ENCODE measurements at regions not wholly inside any gene's neighbourhood (a gene's known extent, or its start where the extent isn't known, plus 50 kb on each side); places are given as distances from the start of the nearest gene placed in this dataset.

DNA sequence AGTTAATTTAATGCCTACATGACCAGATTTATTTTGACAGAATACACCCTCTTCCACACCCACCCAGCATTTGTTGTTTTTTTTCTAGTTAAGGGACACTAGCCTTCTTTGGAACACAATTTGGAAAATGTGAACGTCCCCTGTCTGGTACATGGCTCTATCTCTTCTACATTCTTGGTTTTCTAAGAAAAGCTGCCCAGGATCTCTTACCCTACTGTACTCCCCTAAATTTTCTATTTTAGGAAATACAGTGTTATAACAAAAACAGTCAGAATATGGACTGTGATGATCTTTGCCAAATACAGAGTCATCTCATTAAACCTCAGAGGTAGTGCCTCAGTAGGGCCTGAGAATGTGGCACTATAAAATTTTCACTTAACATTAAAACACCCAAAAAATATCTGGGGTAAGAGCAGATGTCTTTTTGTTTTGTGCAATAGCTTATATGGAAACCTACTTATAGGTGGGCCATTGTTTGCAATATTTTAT is 93.1 kb upstream of the SPON1 start:
- DNase-seq (ENCODE audit: low spot score) = no peak

DNA sequence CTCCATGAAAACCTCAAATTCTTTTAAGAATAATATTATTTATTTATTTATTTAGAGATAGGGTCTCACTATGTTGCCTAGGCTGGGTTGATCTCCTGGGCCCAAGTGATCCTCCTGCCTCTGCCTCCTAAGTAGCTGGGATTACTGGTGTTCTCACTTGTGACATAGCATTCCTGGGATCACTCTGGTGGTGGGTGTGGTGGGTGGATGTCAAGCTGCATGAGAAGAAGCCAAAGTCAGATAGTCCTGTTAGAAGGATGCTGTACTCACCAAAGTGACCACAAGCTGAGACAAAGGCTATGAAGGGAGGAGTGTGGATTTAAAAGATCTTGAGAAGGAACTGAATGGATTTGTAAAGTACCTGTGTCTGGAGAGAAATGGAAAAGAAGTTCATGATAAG is 87.9 kb upstream of the SPON1 start:
- no peak for DNase-seq (ENCODE audit: low spot score)

DNA sequence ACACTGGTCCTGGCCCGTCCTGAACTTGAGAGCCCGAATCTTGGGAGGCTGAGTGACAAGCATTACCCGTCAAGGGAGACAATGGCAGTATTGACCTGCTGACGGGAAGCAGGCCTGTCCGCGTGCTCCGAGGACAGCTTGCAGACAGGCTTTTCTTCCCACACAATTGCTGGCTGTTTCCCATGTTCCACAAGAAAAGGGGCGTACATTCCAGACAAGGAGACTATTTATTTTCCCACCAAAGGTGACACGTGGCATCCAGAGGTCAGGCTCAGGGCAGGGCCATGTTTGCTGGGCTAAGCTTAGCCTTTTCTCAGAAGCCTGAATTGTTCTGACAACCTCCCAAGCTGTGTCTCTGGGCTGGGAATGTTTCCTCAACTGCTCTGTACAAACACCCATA is 86.9 kb upstream of the SPON1 start:
- peak; percentile 57 for DNase-seq (ENCODE audit: low spot score)

DNA sequence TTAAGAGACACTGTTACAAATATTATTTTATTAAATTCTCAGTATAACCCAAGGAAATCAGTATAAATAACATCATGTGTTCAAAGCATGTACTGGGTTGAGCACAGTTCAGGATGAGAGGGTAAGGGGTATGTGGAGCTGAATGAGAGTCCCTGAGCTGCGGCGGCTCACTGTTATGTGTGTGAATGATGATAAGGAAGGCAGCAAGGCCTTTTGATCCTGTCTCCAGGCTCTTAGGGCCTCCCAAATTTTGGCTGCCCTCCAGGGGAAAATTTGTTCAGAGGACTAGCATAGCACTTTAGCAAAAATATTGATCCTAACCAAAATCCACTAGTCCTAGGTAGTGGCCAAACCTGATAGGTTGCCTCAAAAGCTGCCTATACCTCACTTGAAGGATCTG is 86.1 kb upstream of the SPON1 start:
- no peak for DNase-seq (ENCODE audit: low spot score)

DNA sequence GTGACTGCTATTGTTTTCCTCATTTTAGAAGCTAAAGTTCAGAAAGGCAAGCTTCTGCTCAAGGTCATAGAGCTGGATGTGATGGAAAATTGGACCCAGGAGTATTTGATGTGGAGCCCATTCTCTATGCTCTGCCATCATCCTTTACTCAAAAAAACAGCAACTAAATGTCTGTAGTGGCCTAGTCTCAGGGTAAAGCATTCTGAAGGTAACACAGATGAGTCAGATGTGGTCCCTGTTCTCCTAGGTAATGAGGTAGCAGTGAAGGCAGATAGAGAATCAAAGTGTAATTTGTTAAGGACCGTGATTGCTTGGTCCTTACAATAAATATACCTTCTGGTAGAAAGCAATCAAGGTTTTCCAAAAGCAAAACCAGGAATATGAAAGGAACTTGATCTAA is 84.4 kb upstream of the SPON1 start:
- no peak for DNase-seq (ENCODE audit: low spot score)

DNA sequence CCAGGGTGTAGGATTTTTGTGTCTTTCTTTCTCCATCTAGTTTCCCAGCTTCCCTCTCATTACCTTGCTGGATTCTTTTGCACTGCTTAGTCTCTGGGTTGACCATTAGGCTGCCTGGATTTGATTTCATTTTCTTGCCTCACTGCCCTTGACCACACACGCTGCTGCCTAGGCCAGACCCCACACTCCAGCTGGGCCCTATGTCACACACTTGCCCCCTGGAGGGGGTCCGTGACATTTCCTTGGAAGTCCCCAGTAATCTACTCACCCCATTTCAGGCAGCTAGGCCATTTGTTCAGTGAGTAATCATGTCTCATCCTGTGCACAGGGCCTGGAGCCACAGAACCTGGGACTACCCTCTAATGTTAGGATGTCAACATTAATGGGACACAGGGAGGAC is 81.9 kb upstream of the SPON1 start:
- DNase-seq (ENCODE audit: low spot score) = no peak

DNA sequence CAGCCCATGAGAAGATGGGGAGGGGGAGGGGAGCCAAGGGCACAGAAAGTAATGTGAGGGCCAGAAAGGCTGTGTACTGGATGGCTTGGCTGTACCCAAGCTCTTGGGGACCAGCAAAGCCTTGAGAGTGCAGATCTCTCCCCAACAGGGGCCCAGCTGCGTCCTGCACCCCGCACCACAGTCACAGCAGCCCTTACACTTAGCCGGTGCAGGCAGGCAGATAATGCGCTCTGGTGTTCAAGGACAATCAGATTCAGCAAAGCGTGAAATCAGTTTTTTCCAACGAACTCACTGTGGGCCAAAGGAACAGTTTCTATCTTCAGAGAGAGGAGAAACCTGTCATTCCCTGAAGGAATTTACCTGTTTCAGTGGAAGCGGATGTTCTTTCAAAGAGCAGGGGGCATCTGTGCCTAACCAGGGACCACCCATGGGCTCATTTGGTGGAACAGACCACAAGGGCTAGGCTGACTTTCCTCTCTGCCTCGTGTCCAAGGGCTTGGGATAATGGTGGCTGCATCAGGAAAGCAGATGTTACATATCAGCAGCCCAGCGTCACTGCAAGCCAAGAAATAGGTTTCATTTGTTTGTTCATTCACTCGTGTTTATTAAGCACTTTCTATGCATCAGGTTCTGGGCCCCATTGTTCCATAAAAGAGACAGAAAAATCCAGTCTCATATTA is 81.2 kb upstream of the SPON1 start:
- no peak for DNase-seq (ENCODE audit: low spot score)

DNA sequence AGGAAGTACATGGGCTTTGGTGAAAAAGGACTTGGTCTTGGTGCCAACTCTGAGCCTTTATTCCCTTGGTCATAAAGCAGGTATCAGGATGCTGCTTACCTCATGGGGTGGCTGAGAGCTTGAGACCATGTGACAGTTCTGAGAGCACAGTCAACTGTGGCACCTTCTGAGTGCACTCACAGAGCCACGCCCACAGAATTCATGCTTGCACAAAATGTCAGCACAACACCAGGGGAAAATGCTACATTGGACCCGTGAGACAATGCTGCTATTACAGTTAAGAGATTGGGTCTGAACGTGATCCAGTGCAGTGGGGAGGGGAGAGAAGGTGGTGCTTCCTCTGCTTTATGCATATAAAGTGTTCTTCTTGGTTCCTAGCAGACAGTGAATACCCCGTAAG is 79.5 kb upstream of the SPON1 start:
- DNase-seq (ENCODE audit: low spot score) = no peak

DNA sequence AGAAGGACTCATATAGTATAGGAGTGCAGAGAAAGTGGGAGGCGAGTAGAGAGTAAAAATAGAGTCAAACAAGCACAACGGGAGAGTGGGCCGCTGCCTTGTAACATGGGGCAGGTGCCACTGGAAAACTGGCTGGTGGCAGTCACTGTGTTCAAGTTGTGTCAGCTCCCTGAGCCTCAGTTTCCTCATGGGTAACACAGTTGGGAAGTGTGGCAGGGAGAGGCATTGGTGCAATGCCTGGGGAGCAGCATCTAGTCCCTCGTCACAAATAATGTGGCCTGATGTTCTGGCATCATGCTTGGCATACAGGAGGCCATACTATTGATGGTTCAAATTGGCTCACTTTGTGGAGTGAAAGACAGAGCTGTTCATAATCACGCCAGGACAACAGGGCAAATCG is 78.9 kb upstream of the SPON1 start:
- no peak for DNase-seq (ENCODE audit: low spot score)

DNA sequence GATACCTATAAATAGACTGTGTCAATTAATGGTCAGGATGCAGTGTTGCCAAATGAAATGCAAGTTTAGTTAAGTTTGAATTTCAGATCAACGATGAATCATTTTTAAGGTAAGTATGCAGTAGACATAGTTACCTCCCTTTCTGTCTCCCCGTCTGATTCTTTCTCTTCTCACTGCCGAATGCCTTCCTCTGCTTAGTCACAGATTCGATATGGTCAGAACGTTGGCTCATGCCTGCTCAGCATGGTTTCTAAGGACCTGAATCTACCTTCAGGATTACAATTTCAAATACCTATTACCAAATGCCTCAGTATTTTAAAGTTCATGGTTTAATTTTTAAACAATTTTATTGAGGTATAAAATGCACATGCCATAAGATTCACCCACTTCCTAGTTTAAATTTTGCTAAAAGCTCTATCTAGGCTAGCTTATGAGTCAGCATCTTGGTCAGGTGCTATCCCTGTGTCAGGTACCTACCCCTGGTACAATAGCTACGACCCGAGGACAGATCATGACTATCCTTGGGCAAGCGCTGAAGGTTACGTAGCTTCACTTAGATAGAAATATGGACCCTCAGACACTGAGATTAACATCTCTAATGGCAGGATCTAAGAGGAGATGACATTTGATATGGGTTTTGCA is 78.2 kb upstream of the SPON1 start:
- no peak for DNase-seq (ENCODE audit: low spot score)

DNA sequence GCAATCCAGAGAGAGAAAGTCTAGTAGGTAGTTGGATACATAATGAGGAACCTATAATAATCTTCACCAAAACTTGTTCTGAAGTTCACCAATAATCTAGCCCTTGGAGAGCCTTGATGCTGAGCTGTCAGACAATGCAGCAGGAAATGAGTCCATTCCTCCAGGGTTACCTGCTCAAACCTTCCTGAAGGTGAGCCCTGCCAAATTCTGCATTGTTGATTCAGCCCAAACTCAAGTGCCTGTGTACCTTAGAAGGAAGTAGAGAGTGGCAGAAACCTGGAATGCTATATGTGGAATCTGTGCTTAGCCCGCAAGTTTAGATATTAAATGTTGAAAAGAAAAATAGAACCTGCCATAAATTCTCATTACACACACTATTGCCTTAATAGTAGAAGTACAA is 77.4 kb upstream of the SPON1 start:
- DNase-seq (ENCODE audit: low spot score) = no peak

DNA sequence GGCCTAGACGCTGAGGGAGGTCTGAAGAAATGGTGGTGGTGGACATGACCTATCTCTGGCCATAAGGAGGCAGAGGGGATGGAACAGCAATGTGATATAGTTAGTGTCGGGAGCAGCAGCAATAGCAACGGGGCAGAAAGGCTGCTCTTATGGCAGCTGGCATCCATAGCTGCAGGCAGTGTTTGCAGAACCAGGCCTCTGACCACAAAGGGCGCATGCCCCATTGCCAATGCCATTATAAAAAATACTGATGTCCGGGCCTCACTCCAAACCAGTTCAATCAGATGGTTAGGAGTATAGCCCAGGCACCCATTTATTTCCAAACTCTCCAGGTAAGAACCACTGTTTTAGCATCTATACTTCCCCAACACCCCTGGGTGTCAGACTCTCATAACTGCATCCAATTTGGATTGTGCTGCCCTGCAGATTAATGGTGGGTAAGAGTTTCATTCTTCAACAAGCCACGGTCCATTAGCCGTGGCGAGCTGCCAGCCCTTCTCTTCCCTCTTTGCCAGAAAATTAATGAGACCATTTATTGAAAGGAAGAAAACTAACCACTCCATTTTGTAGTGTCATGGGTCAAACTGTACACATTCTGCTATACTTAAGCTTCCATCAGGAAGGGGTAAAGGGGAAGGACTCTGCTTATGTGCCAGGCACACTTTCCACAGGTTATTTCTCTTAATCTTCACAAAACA is 72.8 kb upstream of the SPON1 start:
- DNase-seq (ENCODE audit: low spot score) = no peak

DNA sequence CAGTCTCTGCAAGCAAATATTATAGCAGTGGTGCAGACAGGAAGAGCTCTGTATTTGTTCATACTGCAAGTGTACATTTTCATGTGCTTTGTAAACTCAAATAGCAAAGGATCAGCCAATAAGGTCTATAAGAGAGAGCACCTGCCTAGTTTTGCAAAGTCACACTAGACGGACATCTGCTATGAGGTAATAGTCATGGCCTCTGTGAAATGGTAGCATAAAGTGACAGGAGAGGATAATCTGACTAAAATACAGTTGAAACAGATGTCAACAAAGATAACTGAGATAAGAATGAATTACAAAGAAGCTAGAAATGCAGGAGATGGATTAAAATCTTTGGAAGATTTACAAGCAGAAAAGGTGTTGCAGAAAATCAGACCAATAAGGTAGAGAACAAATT is 70.6 kb upstream of the SPON1 start:
- no peak for DNase-seq (ENCODE audit: low spot score)

DNA sequence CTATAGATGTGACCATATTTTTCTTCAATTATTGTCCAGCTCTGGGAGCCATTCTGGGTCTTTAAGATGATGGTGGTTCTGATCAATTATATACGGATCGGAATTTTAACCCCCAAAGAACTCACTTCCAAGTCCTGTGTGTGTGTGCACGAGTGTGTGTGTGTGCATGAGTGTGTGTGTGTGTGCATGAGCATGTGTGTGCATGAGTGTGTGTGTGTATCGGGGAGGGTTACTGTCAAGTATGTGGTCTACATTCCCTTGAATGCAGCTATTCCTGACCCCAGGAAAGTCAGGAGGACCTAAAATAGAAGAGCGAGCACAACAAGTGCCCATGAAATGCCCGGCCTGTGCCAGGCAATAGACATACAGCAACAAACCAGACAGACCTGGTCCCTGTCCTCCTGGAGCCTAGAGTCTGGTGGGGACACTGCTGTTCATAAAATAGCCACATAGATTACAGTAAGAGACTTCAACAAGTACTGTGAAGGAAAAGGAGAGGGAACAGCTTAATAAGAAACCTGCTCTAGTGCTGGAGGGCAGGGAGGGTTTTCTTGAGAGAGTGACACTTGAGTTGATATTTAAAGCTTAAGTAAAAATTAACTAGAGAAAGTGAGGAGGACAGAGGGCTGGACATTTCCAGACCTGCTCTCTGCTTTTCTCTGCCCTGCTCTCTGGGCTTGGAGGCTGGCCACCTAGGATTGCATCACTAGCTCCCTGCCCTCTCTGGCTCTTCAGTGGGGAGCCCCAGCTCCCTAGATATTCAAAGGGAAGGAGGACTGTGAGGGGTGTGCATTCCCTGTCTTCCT is 66.1 kb upstream of the SPON1 start:
- no peak for DNase-seq (ENCODE audit: low spot score)

DNA sequence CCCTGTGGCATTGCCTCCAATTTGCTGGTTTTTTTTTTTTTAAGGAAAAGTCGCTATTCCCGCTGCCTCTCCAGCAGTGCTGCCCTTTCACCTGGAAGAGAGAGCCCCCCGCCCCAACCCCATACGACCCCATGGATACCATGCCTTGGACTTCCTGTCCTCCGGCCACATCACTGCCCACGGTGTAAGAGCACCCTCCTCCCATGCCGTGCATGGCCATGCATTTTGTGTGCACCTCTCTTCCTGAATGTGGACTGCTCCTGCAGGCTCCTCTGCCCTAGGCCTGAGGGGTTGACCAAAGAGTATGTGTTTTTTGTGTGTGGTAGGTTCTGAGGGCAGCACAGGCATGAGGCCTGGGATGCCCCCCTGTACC is 65.6 kb upstream of the SPON1 start:
- DNase-seq (ENCODE audit: low spot score) = no peak

DNA sequence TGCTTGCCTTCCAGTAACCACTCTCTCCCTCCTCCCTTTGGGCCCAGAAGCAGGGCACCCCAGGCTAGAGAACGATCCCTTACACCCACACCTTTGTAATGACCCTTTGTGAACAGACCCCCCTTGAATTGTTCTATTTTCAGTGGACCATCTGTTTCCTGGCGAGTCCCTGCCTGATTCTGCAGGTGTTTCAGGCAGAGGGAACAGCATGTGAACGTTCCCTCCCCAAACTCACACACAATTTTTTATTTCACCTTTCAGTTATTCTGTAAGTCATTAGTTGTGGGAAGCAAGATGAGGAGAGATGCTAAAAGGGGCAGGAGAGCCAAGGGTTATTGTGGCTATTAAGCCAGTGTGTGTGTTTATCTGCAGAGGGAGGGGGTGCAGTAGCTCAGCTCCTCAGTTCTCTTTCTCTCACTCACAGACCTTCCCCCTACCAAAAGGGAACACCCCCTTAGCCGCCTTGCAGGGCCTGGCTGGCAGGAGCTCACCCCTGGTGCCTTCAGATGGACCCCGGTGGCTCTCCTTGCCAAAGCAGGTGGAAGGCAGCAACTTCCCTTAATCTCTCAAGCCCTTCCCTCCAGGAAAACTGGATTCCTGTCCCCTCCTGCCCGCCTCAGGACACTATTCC is 64.8 kb upstream of the SPON1 start:
- no peak for DNase-seq (ENCODE audit: low spot score)

DNA sequence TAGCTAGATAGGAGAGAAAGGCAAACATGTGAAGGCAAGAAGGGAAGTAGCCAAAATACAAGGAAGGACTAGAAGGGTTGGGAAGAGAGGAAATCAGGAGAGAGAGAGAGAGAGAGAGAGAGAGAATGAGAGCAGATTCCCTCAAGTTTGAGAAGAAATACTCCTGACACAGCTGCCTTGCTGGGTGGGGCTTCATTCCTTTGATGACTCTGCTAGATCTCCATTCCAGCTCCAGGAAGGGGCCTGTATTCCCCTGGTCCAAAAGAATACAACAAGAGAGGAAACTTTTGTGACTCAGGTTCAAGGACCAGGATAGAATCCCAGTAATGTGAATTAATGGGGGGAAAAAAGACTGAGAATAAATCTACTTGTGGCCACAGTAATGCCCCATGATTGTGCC is 62.9 kb upstream of the SPON1 start:
- no peak for DNase-seq (ENCODE audit: low spot score)

DNA sequence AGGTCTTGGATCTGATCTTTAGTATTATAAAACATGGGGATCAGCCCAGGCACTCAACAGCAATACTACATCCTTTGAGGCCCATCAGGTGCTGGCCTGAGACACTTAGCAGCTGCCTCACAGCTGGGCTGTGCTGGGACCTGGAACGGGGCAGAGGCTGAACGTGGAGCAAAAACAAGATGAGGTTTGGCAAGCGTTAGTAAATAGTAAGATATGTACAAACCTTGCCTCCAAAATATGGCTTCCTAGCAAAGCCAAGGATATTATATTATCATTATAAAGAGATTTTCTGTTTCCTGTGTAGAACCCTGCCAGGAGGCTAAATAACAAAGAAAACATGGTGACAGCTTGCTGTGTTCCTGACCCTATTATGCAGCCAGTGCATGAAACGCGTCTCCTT is 60.0 kb upstream of the SPON1 start:
- no peak for DNase-seq (ENCODE audit: low spot score)

DNA sequence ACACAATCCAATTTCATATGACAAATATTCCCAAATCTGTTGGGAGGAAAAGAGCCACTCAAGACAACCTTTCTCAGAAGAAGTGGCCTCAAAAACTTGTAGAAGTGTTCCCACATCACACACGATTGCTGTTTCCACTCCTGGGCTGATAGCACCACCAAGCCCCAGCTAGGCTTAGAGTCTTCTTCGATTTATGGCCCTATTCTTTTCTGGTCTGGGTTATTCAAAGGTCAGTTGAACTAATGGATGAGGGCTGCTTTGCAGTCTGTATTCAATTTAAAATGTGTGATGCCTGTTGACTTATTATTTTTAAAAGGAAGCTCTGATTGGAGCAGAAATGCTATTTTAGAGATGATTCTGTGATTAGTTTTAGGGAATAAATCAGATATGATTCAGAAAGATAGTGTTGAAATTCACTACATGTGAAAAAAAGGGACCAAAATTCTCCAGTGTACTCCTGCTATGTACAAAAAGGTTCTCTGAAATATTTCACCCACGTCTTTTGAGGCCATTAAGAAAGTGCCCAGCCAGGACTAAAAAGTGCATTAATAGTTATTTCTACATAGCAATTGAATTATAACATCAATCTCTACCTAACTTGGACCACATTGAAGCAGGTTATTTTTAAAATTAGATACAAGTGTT is 57.3 kb upstream of the SPON1 start:
- DNase-seq (ENCODE audit: low spot score) = no peak

DNA sequence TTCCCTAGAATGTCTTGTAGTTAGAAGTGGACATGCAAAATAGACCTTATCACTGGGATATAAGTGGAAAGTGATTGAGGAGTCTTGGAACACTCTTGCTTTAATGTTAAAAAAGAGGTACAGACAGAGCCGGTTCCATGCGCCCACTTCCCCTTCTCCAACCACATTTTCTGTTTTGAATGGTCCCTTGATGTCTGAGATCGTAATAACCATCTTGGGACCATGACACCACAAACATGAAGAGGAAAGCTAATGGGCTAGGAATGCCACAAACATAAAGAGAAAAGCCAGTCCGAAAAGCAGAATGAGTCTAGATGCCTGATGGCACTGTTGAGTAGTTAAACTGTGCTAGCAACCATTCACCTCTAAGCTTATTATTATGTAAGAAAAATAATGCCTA is 54.8 kb upstream of the SPON1 start:
- DNase-seq (ENCODE audit: low spot score) = no peak

DNA sequence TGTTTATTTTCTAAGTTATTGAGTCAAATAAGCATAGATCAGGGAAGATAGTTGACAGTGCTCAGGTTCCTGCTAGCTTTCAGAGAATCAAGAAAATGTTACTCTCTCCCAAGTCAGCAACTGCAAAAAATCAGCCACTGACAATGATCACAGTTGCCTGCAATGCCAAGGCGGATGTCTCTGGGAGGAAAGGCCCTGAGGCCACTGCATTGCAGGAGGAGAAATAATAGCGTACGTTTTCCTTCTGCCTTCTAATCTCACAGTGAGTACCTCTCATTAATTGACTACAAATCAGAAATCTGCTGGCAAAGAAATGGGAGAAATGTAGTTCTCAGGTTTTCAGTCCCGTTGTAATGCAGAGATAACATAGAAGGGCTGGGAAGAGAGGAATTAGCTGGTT is 54.0 kb upstream of the SPON1 start:
- DNase-seq (ENCODE audit: low spot score) = no peak
